ENCODE measurements at regions not wholly inside any gene's neighbourhood (a gene's known extent, or its start where the extent isn't known, plus 50 kb on each side); places are given as distances from the start of the nearest gene placed in this dataset.

DNA sequence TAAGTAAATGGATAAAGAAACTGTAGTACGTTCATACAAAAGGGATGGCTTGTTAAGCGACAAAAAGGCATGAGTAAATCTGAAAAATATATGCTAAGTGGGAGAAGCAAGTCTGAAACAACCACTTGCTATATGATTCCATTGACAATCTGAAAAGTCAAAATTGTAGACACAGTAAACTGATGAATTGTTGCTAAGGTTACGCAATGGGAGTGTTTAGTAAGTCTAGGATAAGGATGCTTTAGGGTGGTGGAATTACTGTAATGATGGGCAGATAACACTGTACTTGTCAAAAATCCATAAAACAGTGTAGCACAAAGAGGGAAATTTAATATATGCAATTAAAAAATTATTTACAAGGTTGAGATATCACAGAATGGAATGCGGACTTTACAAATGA, 984.9 kb downstream of the FSCB start:
- TF ChIP-seq, protein P1, sequence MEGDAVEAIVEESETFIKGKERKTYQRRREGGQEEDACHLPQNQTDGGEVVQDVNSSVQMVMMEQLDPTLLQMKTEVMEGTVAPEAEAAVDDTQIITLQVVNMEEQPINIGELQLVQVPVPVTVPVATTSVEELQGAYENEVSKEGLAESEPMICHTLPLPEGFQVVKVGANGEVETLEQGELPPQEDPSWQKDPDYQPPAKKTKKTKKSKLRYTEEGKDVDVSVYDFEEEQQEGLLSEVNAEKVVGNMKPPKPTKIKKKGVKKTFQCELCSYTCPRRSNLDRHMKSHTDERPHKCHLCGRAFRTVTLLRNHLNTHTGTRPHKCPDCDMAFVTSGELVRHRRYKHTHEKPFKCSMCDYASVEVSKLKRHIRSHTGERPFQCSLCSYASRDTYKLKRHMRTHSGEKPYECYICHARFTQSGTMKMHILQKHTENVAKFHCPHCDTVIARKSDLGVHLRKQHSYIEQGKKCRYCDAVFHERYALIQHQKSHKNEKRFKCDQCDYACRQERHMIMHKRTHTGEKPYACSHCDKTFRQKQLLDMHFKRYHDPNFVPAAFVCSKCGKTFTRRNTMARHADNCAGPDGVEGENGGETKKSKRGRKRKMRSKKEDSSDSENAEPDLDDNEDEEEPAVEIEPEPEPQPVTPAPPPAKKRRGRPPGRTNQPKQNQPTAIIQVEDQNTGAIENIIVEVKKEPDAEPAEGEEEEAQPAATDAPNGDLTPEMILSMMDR (conservative IDR thresholded peaks at IDR 0.05; ENCODE audit: low read depth, low read length) = no peak
- TF ChIP-seq EZH2 (IDR thresholded peaks at IDR 0.05; ENCODE audit: borderline replicate concordance, low read depth, low read length, poor library complexity, severe bottlenecking) = no peak
